WTC11 (cell line): ENCODE measurements at regions not wholly inside any gene's neighbourhood (a gene's known extent, or its start where the extent isn't known, plus 50 kb on each side); places are given as distances from the start of the nearest gene placed in this dataset.

Experiments
- ATAC-seq: fragments of 200-7000 bp; cut with Tn5 transposase; 2 replicates; pipeline ENCODE4 v1.10.0; 2021; ENCODE audit warnings: mild to moderate bottlenecking, moderate library complexity
- CTCF ChIA-PET: fragments of 300-600 bp; sonication (Branson Sonifier 250); formaldehyde crosslinking; loops from one replicate; lab custom pipeline; 2021; ENCODE audit warnings: antibody characterized with exemption; lab: Charles Lee
- POLR2A ChIA-PET: fragments of 350-600 bp; sonication (Branson Sonifier 250); formaldehyde crosslinking; loops from one replicate; lab custom pipeline; 2021; ENCODE audit warnings: antibody characterized with exemption; lab: Charles Lee
- DNase-seq: peaks from one replicate; pipeline ENCODE4 v3.0.0; 2021; ENCODE audit warnings: low spot score
- H3K27ac Mint-ChIP-seq: 2 replicates; pipeline ENCODE4 v1.8.0; 2021; ENCODE audit warnings: mixed read lengths
- H3K27me3 Mint-ChIP-seq: 2 replicates; pipeline ENCODE4 v1.8.0; 2021; ENCODE audit warnings: low read depth, mild to moderate bottlenecking, moderate library complexity, mixed read lengths
- H3K36me3 Mint-ChIP-seq: 2 replicates; pipeline ENCODE4 v1.8.0; 2021; ENCODE audit warnings: mixed read lengths
- H3K4me1 Mint-ChIP-seq: 2 replicates; pipeline ENCODE4 v1.8.0; 2022; ENCODE audit warnings: mixed read lengths
- H3K4me3 Mint-ChIP-seq: 2 replicates; pipeline ENCODE4 v1.8.0; 2021; ENCODE audit warnings: mild to moderate bottlenecking, moderate library complexity, mixed read lengths
- H3K9me3 Mint-ChIP-seq: 2 replicates; pipeline ENCODE4 v1.8.0; 2021; ENCODE audit warnings: mixed read lengths
- EMX1 ChIP-seq: fragments of 250-450 bp; sonication (Bioruptor Pico); IDR thresholded peaks from 2 replicates; pipeline ENCODE4 v1.8.0; 2021; ENCODE audit warnings: mild to moderate bottlenecking
- ESRRA ChIP-seq: sonication (generic); formaldehyde crosslinking; IDR thresholded peaks from 2 replicates; pipeline ENCODE4 v1.8.1; 2022; ENCODE audit warnings: mild to moderate bottlenecking, missing genetic modification reagents, borderline replicate concordance
- ETV6 ChIP-seq: sonication (generic); formaldehyde crosslinking; IDR thresholded peaks from 2 replicates; pipeline ENCODE4 v1.8.1; 2022; ENCODE audit warnings: mild to moderate bottlenecking, missing genetic modification reagents
- FOXK1 ChIP-seq: sonication (generic); formaldehyde crosslinking; IDR thresholded peaks from 2 replicates; pipeline ENCODE4 v1.8.0; 2022; ENCODE audit warnings: mild to moderate bottlenecking, moderate library complexity, missing genetic modification reagents
- GABPB1 ChIP-seq: sonication (generic); formaldehyde crosslinking; IDR thresholded peaks from 2 replicates; pipeline ENCODE4 v1.8.1; 2023; ENCODE audit warnings: mild to moderate bottlenecking, missing genetic modification reagents
- GTF2I ChIP-seq: fragments of 250-450 bp; sonication (Bioruptor Pico); conservative IDR thresholded peaks from 2 replicates; pipeline ENCODE4 v1.4.0; 2021; ENCODE audit warnings: mild to moderate bottlenecking
- NFYB ChIP-seq: sonication (generic); formaldehyde crosslinking; conservative IDR thresholded peaks from 2 replicates; pipeline ENCODE4 v1.8.0; 2022; ENCODE audit warnings: low read depth, missing genetic modification reagents
- NR1H2 ChIP-seq: sonication (generic); formaldehyde crosslinking; IDR thresholded peaks from 2 replicates; pipeline ENCODE4 v1.9.0; 2021; ENCODE audit warnings: mild to moderate bottlenecking, moderate library complexity, missing genetic modification reagents
- NR2C2 ChIP-seq: sonication (generic); formaldehyde crosslinking; IDR thresholded peaks from 2 replicates; pipeline ENCODE4 v1.8.0; 2022; ENCODE audit warnings: mild to moderate bottlenecking, missing genetic modification reagents
- OVOL2 ChIP-seq: fragments of 250-450 bp; sonication (Bioruptor Pico); IDR thresholded peaks from 2 replicates; pipeline ENCODE4 v1.9.0; 2021; ENCODE audit warnings: mild to moderate bottlenecking, borderline replicate concordance
- ZNF263 ChIP-seq: sonication (generic); formaldehyde crosslinking; IDR thresholded peaks from 2 replicates; pipeline ENCODE4 v1.8.1; 2022; ENCODE audit warnings: low read depth, mild to moderate bottlenecking, moderate library complexity, missing genetic modification reagents
- ZNF671 ChIP-seq: fragments of 250-450 bp; sonication (Bioruptor Pico); IDR thresholded peaks from 2 replicates; pipeline ENCODE4 v1.8.0; 2021; ENCODE audit warnings: mild to moderate bottlenecking
- TF ChIP-seq, protein P1 (sequence below): sonication (generic); formaldehyde crosslinking; IDR thresholded peaks from 2 replicates; pipeline ENCODE4 v1.8.1; 2022; ENCODE audit warnings: mild to moderate bottlenecking, moderate library complexity, missing genetic modification reagents
- TF ChIP-seq, protein P2 (sequence below): fragments of 250-450 bp; sonication (Bioruptor Pico); IDR thresholded peaks from 2 replicates; pipeline ENCODE4 v1.8.0; 2021; ENCODE audit warnings: mild to moderate bottlenecking
- TF ChIP-seq, protein P3 (sequence below): sonication (generic); formaldehyde crosslinking; IDR thresholded peaks from 2 replicates; pipeline ENCODE4 v1.8.0; 2022; ENCODE audit warnings: mild to moderate bottlenecking, missing genetic modification reagents
- TF ChIP-seq, protein P4 (sequence below): sonication (generic); formaldehyde crosslinking; IDR thresholded peaks from 2 replicates; pipeline ENCODE4 v1.8.1; 2022; ENCODE audit warnings: mild to moderate bottlenecking, missing genetic modification reagents, moderate library complexity, borderline replicate concordance
- TF ChIP-seq, protein P5 (sequence below): sonication (generic); formaldehyde crosslinking; IDR thresholded peaks from 2 replicates; pipeline ENCODE4 v1.8.0; 2022; ENCODE audit warnings: missing genetic modification reagents

DNA sequence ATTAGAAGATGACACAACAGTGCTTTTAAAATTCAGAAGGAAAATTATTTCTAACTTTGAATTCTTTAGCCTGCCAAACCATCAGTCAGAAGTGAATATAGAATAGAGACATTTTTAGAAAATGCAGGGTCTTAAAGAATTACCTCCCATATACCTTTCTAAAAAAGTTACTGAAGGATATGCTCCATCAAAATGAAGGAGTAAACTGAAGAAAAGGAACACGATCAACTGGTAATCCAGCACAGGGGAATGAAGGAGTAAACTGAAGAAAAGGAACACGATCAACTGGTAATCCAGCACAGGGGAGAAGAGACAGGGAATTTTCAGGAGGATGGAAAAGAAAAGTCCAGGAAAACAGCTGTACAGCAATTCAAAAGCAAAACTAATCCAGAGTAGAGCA lies 75.4 kb upstream of the LDLRAD3 start:
- ChIA-PET POLR2A (no interaction called here), CTCF (no interaction called here)
- ATAC-seq (no peak), DNase-seq (no peak)
- Mint-ChIP-seq H3K4me1 (no peaks in the 10 kb centered on the region), H3K27me3 (peaks cover 3% of the 10 kb centered on the region; the same call in 1 of the 2 replicates), H3K9me3 (peaks cover 37% of the 10 kb centered on the region), H3K36me3 (peaks cover 20% of the 10 kb centered on the region), H3K4me3 (no peak overlapping the region), H3K27ac (no peak overlapping the region)
- TF ChIP-seq GTF2I (CRISPR knock-in tag), result peak; percentile 72
- no peak for TF ChIP-seq ETV6 (CRISPR knock-in tag)

DNA sequence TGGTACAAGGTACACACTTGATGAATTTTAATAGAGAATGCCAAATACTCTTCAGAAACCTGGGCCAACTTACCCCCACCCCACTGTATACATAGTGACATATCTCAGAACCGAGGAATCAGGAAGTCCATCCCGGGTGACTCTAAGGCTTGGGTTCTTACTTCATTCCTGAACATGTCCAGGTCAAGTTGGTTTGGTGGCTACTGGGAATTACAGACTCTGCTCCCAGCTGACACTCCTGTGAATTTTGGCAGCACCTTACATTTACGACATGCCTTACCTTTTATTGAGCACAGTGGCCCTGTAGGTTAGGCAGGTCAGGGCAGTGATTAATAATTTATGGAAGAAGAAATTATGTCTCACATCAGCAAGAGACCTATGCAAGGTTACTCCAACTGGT lies 70.1 kb upstream of the LDLRAD3 start:
- CTCF ChIA-PET, result interaction anchor here (1.2 kb wide), 1 partner anchor 52 kb away, joined by 3 read pairs; no protein-coding TSS in a partner anchor
- no peak for ATAC-seq
- no peak overlapping the region for H3K27ac Mint-ChIP-seq

DNA sequence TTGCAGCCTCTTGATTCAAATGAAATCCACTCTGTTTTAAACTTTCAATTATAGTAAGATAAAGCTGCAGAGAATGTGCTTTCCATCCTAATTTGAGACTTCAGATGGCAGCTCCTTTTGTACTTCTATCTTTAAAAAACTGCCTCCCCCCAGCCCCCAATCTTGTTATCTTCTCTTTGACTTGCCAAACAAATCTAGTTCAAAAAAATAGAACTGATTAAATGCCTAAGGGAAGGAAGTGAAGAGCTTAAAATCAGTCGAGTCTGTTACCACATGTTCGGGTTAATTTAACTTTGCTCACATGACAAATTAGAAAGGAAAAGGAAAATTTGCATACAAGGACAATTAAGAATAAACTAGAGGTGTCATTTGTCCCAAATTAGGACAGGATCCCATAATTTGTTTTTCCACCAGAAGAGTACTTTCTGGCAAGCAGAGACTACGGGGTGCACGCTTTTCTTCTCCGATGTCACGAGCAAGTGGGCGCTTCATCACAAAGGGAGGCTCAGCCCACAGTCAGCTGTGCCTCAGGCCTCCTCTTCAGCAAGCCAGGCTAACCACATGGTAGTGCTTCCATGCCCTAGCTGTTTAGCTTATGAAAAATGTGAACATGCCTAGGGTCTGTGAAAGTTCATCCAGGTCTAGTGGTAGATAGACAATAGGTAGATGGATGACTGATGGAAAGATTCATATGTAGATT lies 69.0 kb upstream of the LDLRAD3 start:
- POLR2A ChIA-PET, result no interaction called here
- ATAC-seq (no peak), DNase-seq (no peak)
- Mint-ChIP-seq H3K27ac (no peak overlapping the region), H3K9me3 (peaks cover under 1% of the 10 kb centered on the region; the same call in 1 of the 2 replicates), H3K4me3 (no peak overlapping the region), H3K27me3 (no peaks in the 10 kb centered on the region; the same call in 1 of the 2 replicates), H3K4me1 (no peaks in the 10 kb centered on the region), H3K36me3 (no peaks in the 10 kb centered on the region)
- CTCF ChIA-PET, result interaction anchor here (1.2 to 1.5 kb wide), 2 partner anchors 53 kb away, joined by 3 to 8 read pairs; no protein-coding TSS in a partner anchor
- TF ChIP-seq, protein P1, sequence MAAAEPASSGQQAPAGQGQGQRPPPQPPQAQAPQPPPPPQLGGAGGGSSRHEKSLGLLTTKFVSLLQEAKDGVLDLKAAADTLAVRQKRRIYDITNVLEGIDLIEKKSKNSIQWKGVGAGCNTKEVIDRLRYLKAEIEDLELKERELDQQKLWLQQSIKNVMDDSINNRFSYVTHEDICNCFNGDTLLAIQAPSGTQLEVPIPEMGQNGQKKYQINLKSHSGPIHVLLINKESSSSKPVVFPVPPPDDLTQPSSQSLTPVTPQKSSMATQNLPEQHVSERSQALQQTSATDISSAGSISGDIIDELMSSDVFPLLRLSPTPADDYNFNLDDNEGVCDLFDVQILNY (CRISPR knock-in tag), result no peak
- TF ChIP-seq NFYB (CRISPR knock-in tag), result no peak
- TF ChIP-seq, protein P2, sequence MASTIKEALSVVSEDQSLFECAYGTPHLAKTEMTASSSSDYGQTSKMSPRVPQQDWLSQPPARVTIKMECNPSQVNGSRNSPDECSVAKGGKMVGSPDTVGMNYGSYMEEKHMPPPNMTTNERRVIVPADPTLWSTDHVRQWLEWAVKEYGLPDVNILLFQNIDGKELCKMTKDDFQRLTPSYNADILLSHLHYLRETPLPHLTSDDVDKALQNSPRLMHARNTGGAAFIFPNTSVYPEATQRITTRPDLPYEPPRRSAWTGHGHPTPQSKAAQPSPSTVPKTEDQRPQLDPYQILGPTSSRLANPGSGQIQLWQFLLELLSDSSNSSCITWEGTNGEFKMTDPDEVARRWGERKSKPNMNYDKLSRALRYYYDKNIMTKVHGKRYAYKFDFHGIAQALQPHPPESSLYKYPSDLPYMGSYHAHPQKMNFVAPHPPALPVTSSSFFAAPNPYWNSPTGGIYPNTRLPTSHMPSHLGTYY (CRISPR knock-in tag), result no peak
- no peak for TF ChIP-seq ETV6 (CRISPR knock-in tag)
- TF ChIP-seq, protein P3, sequence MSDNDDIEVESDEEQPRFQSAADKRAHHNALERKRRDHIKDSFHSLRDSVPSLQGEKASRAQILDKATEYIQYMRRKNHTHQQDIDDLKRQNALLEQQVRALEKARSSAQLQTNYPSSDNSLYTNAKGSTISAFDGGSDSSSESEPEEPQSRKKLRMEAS, result no peak

More for the DNA sequence above, 70.1 kb upstream of the LDLRAD3 start:
- H3K9me3 Mint-ChIP-seq, result peaks cover 12% of the 10 kb centered on the region
- peaks cover 8% of the 10 kb centered on the region for H3K36me3 Mint-ChIP-seq
- peaks cover under 1% of the 10 kb centered on the region; the same call in 1 of the 2 replicates for H3K27me3 Mint-ChIP-seq
- POLR2A ChIA-PET, result no interaction called here
- no peak for TF ChIP-seq EMX1
- TF ChIP-seq ZNF671 (CRISPR knock-in tag), result no peak
- TF ChIP-seq GABPB1 (CRISPR knock-in tag), result no peak
- TF ChIP-seq FOXK1 (CRISPR knock-in tag), result no peak
- TF ChIP-seq, all 79 proteins: peak for 0
- DNase-seq, result no peak
- H3K4me3 Mint-ChIP-seq, result no peak overlapping the region
- no peaks in the 10 kb centered on the region for H3K4me1 Mint-ChIP-seq

DNA sequence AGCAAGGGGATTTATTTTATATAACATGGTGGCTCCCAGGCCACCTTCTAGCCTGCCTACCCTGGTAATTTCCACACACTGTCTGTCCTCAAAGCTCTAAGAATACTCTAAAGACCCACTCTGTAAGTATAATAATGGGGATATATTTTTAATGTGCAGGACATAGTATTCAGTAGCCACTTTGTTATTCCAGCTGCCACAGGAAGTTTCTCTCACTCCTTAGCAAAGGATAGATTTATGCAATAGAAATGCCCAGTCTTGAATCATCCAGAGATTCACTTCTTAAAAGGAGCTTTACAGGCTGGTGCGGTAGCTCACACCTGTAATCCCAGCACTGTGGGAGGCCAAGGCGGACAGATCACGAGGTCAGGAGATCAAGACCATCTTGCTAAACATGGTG lies 68.4 kb upstream of the LDLRAD3 start:
- CTCF ChIA-PET, result interaction anchor here (0.6 to 1.5 kb wide), 2 partner anchors 53 to 70 kb away, joined by 3 to 8 read pairs; no protein-coding TSS in a partner anchor
- POLR2A ChIA-PET, result interaction anchor here (0.6 kb wide), 1 partner anchor 30 kb away, joined by 3 read pairs; no protein-coding TSS in a partner anchor
- H3K36me3 Mint-ChIP-seq, result no peaks in the 10 kb centered on the region
- TF ChIP-seq NR1H2 (CRISPR knock-in tag), result no peak
- TF ChIP-seq, protein P4, sequence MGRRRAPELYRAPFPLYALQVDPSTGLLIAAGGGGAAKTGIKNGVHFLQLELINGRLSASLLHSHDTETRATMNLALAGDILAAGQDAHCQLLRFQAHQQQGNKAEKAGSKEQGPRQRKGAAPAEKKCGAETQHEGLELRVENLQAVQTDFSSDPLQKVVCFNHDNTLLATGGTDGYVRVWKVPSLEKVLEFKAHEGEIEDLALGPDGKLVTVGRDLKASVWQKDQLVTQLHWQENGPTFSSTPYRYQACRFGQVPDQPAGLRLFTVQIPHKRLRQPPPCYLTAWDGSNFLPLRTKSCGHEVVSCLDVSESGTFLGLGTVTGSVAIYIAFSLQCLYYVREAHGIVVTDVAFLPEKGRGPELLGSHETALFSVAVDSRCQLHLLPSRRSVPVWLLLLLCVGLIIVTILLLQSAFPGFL (CRISPR knock-in tag), result no peak
- no peak for TF ChIP-seq NR2C2 (CRISPR knock-in tag)
- TF ChIP-seq EMX1, result no peak
- TF ChIP-seq, protein P5, sequence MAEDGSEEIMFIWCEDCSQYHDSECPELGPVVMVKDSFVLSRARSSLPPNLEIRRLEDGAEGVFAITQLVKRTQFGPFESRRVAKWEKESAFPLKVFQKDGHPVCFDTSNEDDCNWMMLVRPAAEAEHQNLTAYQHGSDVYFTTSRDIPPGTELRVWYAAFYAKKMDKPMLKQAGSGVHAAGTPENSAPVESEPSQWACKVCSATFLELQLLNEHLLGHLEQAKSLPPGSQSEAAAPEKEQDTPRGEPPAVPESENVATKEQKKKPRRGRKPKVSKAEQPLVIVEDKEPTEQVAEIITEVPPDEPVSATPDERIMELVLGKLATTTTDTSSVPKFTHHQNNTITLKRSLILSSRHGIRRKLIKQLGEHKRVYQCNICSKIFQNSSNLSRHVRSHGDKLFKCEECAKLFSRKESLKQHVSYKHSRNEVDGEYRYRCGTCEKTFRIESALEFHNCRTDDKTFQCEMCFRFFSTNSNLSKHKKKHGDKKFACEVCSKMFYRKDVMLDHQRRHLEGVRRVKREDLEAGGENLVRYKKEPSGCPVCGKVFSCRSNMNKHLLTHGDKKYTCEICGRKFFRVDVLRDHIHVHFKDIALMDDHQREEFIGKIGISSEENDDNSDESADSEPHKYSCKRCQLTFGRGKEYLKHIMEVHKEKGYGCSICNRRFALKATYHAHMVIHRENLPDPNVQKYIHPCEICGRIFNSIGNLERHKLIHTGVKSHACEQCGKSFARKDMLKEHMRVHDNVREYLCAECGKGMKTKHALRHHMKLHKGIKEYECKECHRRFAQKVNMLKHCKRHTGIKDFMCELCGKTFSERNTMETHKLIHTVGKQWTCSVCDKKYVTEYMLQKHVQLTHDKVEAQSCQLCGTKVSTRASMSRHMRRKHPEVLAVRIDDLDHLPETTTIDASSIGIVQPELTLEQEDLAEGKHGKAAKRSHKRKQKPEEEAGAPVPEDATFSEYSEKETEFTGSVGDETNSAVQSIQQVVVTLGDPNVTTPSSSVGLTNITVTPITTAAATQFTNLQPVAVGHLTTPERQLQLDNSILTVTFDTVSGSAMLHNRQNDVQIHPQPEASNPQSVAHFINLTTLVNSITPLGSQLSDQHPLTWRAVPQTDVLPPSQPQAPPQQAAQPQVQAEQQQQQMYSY, result no peak
- no peak for TF ChIP-seq ESRRA
- no peak for TF ChIP-seq ZNF263 (CRISPR knock-in tag)
- no peak for TF ChIP-seq OVOL2 (CRISPR knock-in tag)

More for the DNA sequence above, 68.4 kb upstream of the LDLRAD3 start:
- no peaks in the 10 kb centered on the region; the same call in 1 of the 2 replicates for H3K27me3 Mint-ChIP-seq
- H3K27ac Mint-ChIP-seq, result no peak overlapping the region
- ATAC-seq (no peak), DNase-seq (no peak)
- H3K4me1 Mint-ChIP-seq, result no peaks in the 10 kb centered on the region
- no peak overlapping the region for H3K4me3 Mint-ChIP-seq
- no peaks in the 10 kb centered on the region for H3K9me3 Mint-ChIP-seq
